WTC11 (cell line): ENCODE measurements at regions not wholly inside any gene's neighbourhood (a gene's known extent, or its start where the extent isn't known, plus 50 kb on each side); places are given as distances from the start of the nearest gene placed in this dataset.

Experiments used
- ATF2 ChIP-seq: sonication (generic); formaldehyde crosslinking; IDR thresholded peaks from 2 replicates; pipeline ENCODE4 v1.8.1; 2022; ENCODE audit warnings: low read depth, missing genetic modification reagents, borderline replicate concordance
- ATF6 ChIP-seq: sonication (generic); formaldehyde crosslinking; IDR thresholded peaks from 2 replicates; pipeline ENCODE4 v1.8.1; 2023; ENCODE audit warnings: mild to moderate bottlenecking, missing genetic modification reagents
- CTCF ChIP-seq: fragments of 200-600 bp; IDR thresholded peaks from 2 replicates; pipeline ENCODE4 v1.8.0; 2022; ENCODE audit warnings: antibody characterized with exemption
- ELF4 ChIP-seq: sonication (generic); formaldehyde crosslinking; IDR thresholded peaks from 2 replicates; pipeline ENCODE4 v1.8.1; 2022; ENCODE audit warnings: low read depth, mild to moderate bottlenecking, moderate library complexity, missing genetic modification reagents
- JUN ChIP-seq: sonication (generic); formaldehyde crosslinking; IDR thresholded peaks from 2 replicates; pipeline ENCODE4 v1.8.0; 2023; ENCODE audit warnings: mild to moderate bottlenecking, missing genetic modification reagents
- KAT7 ChIP-seq: sonication (generic); formaldehyde crosslinking; IDR thresholded peaks from 2 replicates; pipeline ENCODE4 v1.8.1; 2023; ENCODE audit warnings: missing genetic modification reagents, mild to moderate bottlenecking, borderline replicate concordance
- NR1H2 ChIP-seq: sonication (generic); formaldehyde crosslinking; IDR thresholded peaks from 2 replicates; pipeline ENCODE4 v1.9.0; 2021; ENCODE audit warnings: mild to moderate bottlenecking, moderate library complexity, missing genetic modification reagents
- PREB ChIP-seq: sonication (generic); formaldehyde crosslinking; IDR thresholded peaks from 2 replicates; pipeline ENCODE4 v1.8.1; 2022; ENCODE audit warnings: mild to moderate bottlenecking, missing genetic modification reagents, moderate library complexity, borderline replicate concordance
- RORB ChIP-seq: fragments of 250-450 bp; sonication (Bioruptor Pico); IDR thresholded peaks from 2 replicates; pipeline ENCODE4 v1.9.0; 2021; ENCODE audit warnings: mild to moderate bottlenecking
- USF2 ChIP-seq: sonication (generic); formaldehyde crosslinking; IDR thresholded peaks from 2 replicates; pipeline ENCODE4 v1.8.1; 2023; ENCODE audit warnings: mild to moderate bottlenecking, missing genetic modification reagents, moderate library complexity
- ZBTB43 ChIP-seq: sonication (generic); formaldehyde crosslinking; IDR thresholded peaks from 2 replicates; pipeline ENCODE4 v1.8.1; 2023; ENCODE audit warnings: mild to moderate bottlenecking, missing genetic modification reagents
- ZNF423 ChIP-seq: fragments of 250-450 bp; sonication (Bioruptor Pico); IDR thresholded peaks from 2 replicates; pipeline ENCODE4 v2.1.2; 2022; ENCODE audit warnings: mild to moderate bottlenecking, moderate library complexity

GRCh38 chr10:124892031-124892430, 49.9 kb upstream of the ZRANB1 start:
- TF ChIP-seq RORB (CRISPR knock-in tag) (no peak), NR1H2 (CRISPR knock-in tag) (no peak), CTCF (no peak), USF2 (no peak), KAT7 (no peak), JUN (CRISPR knock-in tag) (no peak), ATF2 (no peak), ATF6 (no peak), ZBTB43 (CRISPR knock-in tag) (no peak), ZNF423 (no peak), ELF4 (CRISPR knock-in tag) (no peak), PREB (CRISPR knock-in tag) (no peak)
